H9 (cell line): ENCODE measurements at regions not wholly inside any gene's neighbourhood (a gene's known extent, or its start where the extent isn't known, plus 50 kb on each side); places are given as distances from the start of the nearest gene placed in this dataset.

ENCODE experiments used
- DNase-seq: peaks from one replicate; pipeline ENCODE4 v3.0.0-alpha.2; 2017
- H2AFZ ChIP-seq: one replicate; pipeline ENCODE4 v1.6.1; 2013; ENCODE audit warnings: mild to moderate bottlenecking, low read length, control low read depth, moderate library complexity
- H2AK5ac ChIP-seq: 2 replicates; pipeline ENCODE4 v1.6.1; 2013; ENCODE audit warnings: low read length, control low read depth, mixed read lengths; ENCODE audit not compliant: insufficient read length
- H2BK120ac ChIP-seq: one replicate; pipeline ENCODE4 v1.6.1; 2013; ENCODE audit warnings: low read depth, mild to moderate bottlenecking, low read length, control low read depth, inconsistent platforms; ENCODE audit not compliant: poor library complexity, severe bottlenecking
- H2BK12ac ChIP-seq: 2 replicates; pipeline ENCODE4 v1.6.1; 2013; ENCODE audit warnings: low read length, control low read depth, mixed read lengths, low read depth; ENCODE audit not compliant: insufficient read length
- H2BK15ac ChIP-seq: 2 replicates; pipeline ENCODE4 v1.6.1; 2013; ENCODE audit warnings: low read depth, low read length, control low read depth
- H2BK20ac ChIP-seq: one replicate; pipeline ENCODE4 v1.6.1; 2013; ENCODE audit warnings: low read depth, mild to moderate bottlenecking, low read length, control low read depth, inconsistent platforms; ENCODE audit not compliant: poor library complexity, severe bottlenecking
- H2BK5ac ChIP-seq: 2 replicates; pipeline ENCODE4 v1.6.1; 2013; ENCODE audit warnings: low read length, control low read depth, mixed read lengths; ENCODE audit not compliant: insufficient read length
- H3K14ac ChIP-seq: 2 replicates; pipeline ENCODE4 v1.6.1; 2013; ENCODE audit warnings: low read length, control low read depth; ENCODE audit not compliant: insufficient read depth
- H3K18ac ChIP-seq: 2 replicates; pipeline ENCODE4 v1.6.1; 2013; ENCODE audit warnings: low read depth, mild to moderate bottlenecking, mixed read lengths, low read length, control low read depth; ENCODE audit not compliant: insufficient read length
- H3K23ac ChIP-seq: 2 replicates; pipeline ENCODE4 v1.6.1; 2013; ENCODE audit warnings: low read length, control low read depth, mixed read lengths, low read depth; ENCODE audit not compliant: insufficient read length
- H3K23me2 ChIP-seq: 2 replicates; pipeline ENCODE4 v1.6.1; 2013; ENCODE audit warnings: low read depth, mild to moderate bottlenecking, mixed read lengths, low read length, control low read depth; ENCODE audit not compliant: insufficient read length, poor library complexity, severe bottlenecking
- H3K27ac ChIP-seq: 2 replicates; pipeline ENCODE4 v1.5.1; 2013; ENCODE audit warnings: low read length, control low read depth, mixed read lengths, low read depth; ENCODE audit not compliant: insufficient read length
- H3K27me3 ChIP-seq: 2 replicates; pipeline ENCODE4 v1.6.1; 2013; ENCODE audit warnings: low read length, control low read depth, inconsistent platforms; ENCODE audit not compliant: insufficient read depth
- H3K4ac ChIP-seq: 2 replicates; pipeline ENCODE4 v1.6.1; 2013; ENCODE audit warnings: low read depth, mild to moderate bottlenecking, control low read depth, inconsistent platforms, low read length, moderate library complexity
- H3K4me1 ChIP-seq: 2 replicates; pipeline ENCODE4 v1.6.1; 2013; ENCODE audit warnings: low read length, control low read depth, inconsistent platforms; ENCODE audit not compliant: insufficient read depth
- H3K4me2 ChIP-seq: 2 replicates; pipeline ENCODE4 v1.6.1; 2013; ENCODE audit warnings: low read length, control low read depth, mixed read lengths; ENCODE audit not compliant: insufficient read length, insufficient read depth
- H3K56ac ChIP-seq: 2 replicates; pipeline ENCODE4 v1.6.1; 2013; ENCODE audit warnings: low read depth, mild to moderate bottlenecking, mixed read lengths, low read length, control low read depth; ENCODE audit not compliant: insufficient read length
- H3K79me1 ChIP-seq: 2 replicates; pipeline ENCODE4 v1.6.1; 2013; ENCODE audit warnings: low read depth, mild to moderate bottlenecking, moderate library complexity, low read length, control low read depth, inconsistent platforms; ENCODE audit not compliant: insufficient read depth, poor library complexity, severe bottlenecking
- H3K79me2 ChIP-seq: 2 replicates; pipeline ENCODE4 v1.6.1; 2013; ENCODE audit warnings: low read length, control low read depth, inconsistent platforms; ENCODE audit not compliant: insufficient read depth
- H3K9ac ChIP-seq: 2 replicates; pipeline ENCODE4 v1.6.1; 2013; ENCODE audit warnings: low read length, control low read depth, mixed read lengths; ENCODE audit not compliant: insufficient read length; ENCODE audit errors: extremely low read depth
- H3K9me3 ChIP-seq: one replicate; pipeline ENCODE4 v1.6.1; 2013; ENCODE audit warnings: low read depth, low read length, inconsistent platforms; ENCODE audit not compliant: control insufficient read depth
- H3T11ph ChIP-seq: one replicate; pipeline ENCODE4 v1.6.1; 2013; ENCODE audit warnings: mild to moderate bottlenecking, low read length, control low read depth, inconsistent platforms
- H4K20me1 ChIP-seq: one replicate; pipeline ENCODE4 v1.6.1; 2013; ENCODE audit not compliant: control insufficient read depth, insufficient read length, insufficient read depth
- H4K5ac ChIP-seq: 2 replicates; pipeline ENCODE4 v1.6.1; 2013; ENCODE audit warnings: low read depth, mild to moderate bottlenecking, mixed read lengths, low read length, control low read depth; ENCODE audit not compliant: insufficient read length
- H4K8ac ChIP-seq: replicated peaks from 2 replicates; pipeline ENCODE4 v1.6.1; 2013; ENCODE audit warnings: low read length, control low read depth, mixed read lengths, low read depth; ENCODE audit not compliant: insufficient read length
- H4K91ac ChIP-seq: 2 replicates; pipeline ENCODE4 v1.6.1; 2013; ENCODE audit warnings: low read depth, mild to moderate bottlenecking, moderate library complexity, mixed read lengths, low read length, control low read depth; ENCODE audit not compliant: insufficient read length
- H3K27ac Mint-ChIP-seq, 3 experiments: 2 replicates in 2 of 3; 3 replicates in 1 of 3; pipeline ENCODE4 v1.8.0; 2020 to 2021; ENCODE audit warnings: mixed read lengths in 3 of 3, mild to moderate bottlenecking in 1 of 3, moderate library complexity in 1 of 3
- H3K27me3 Mint-ChIP-seq: 2 replicates; pipeline ENCODE4 v1.8.0; 2021; ENCODE audit warnings: low read depth, mild to moderate bottlenecking, moderate library complexity, mixed read lengths
- H3K36me3 Mint-ChIP-seq, 3 experiments: 2 replicates in 2 of 3; 3 replicates in 1 of 3; pipeline ENCODE4 v1.8.0; 2020 to 2021; ENCODE audit warnings: low read depth in 3 of 3, mixed read lengths in 3 of 3; ENCODE audit not compliant: insufficient read depth in 1 of 3
- H3K4me1 Mint-ChIP-seq, 2 experiments: 2 replicates each; pipeline ENCODE4 v1.8.0; 2020; ENCODE audit warnings: mixed read lengths in 2 of 2
- H3K4me3 Mint-ChIP-seq, 2 experiments: 2 replicates in 1 of 2; 3 replicates in 1 of 2; pipeline ENCODE4 v1.8.0; 2020 to 2021; ENCODE audit warnings: mild to moderate bottlenecking in 2 of 2, mixed read lengths in 2 of 2, moderate library complexity in 1 of 2
- H3K9me3 Mint-ChIP-seq, 2 experiments: 2 replicates in 1 of 2; 3 replicates in 1 of 2; pipeline ENCODE4 v1.8.0; 2020; ENCODE audit warnings: mild to moderate bottlenecking in 2 of 2, mixed read lengths in 2 of 2, moderate library complexity in 1 of 2
- CTCF ChIP-seq: fragments of 200-600 bp; sonication (generic); conservative IDR thresholded peaks from 3 replicates; pipeline ENCODE4 v1.8.0; 2021; ENCODE audit warnings: antibody characterized with exemption, mild to moderate bottlenecking
- WGBS: extraction: QIAGEN DNeasy Blood & Tissue Kit; methylation state at CpG from one replicate; pipeline ENCODE4 v1.1.7; 2013; ENCODE audit warnings: missing lambda C conversion rate, low lambda C conversion rate, mixed read lengths; ENCODE audit not compliant: insufficient read length; ENCODE audit errors: extremely low coverage; 5-methylcytosine and 5-hydroxymethylcytosine counted together

DNA sequence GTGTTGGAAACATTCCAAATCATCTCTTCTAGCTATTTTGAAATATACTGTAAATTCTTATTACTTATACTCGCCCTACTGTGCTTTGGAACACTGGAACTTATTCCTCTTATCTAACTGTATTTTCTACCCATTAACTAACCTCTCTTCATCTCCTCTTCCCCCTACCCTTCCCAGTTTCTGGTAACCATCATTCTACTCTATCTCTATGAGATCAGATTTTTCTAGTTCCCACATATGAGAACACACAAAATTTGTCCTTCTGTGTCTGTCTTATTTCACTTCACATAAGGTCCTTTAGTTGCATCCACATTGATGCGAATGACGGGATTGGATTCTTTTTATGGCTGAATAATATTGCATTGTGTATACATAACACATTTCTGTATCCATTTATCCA, 1003.8 kb upstream of the INTU start:
- Histone ChIP-seq H3K56ac (no peak overlapping the region), H2BK120ac (no peak overlapping the region), H3T11ph (no peak overlapping the region), H2AK5ac (no peak overlapping the region), H4K20me1 (no peaks in the 10 kb centered on the region), H3K27me3 (no peaks in the 10 kb centered on the region), H3K4ac (no peak overlapping the region), H4K91ac (no peak overlapping the region), H3K4me1 (no peaks in the 10 kb centered on the region), H3K14ac (no peak overlapping the region), H2BK12ac (no peak overlapping the region), H2BK5ac (no peak overlapping the region), H3K9ac (no peak overlapping the region), H3K23ac (no peak overlapping the region), H2AFZ (no peak overlapping the region), H3K18ac (no peak overlapping the region), H3K79me1 (no peaks in the 10 kb centered on the region), H3K9me3 (no peaks in the 10 kb centered on the region), H4K5ac (no peak overlapping the region), H3K79me2 (no peaks in the 10 kb centered on the region), H2BK15ac (no peak overlapping the region), H3K23me2 (no peaks in the 10 kb centered on the region), H3K27ac (no peak overlapping the region), H3K4me2 (no peak overlapping the region), H2BK20ac (no peak overlapping the region), H4K8ac (no peak overlapping the region)
- Mint-ChIP-seq H3K27me3 (no peaks in the 10 kb centered on the region), H3K4me3 (no peak overlapping the region), H3K4me1 (no peaks in the 10 kb centered on the region), H3K27ac (no peak overlapping the region), H3K9me3 (no peaks in the 10 kb centered on the region), H3K36me3 (no peaks in the 10 kb centered on the region)
- no CpG with 5 or more reads among the region's 3 CpGs for WGBS
- DNase-seq, result no peak
- no peak for TF ChIP-seq CTCF
